GM23338 (cell line): ENCODE measurements at regions not wholly inside any gene's neighbourhood (a gene's known extent, or its start where the extent isn't known, plus 50 kb on each side); places are given as distances from the start of the nearest gene placed in this dataset.

Source experiments
- ATAC-seq: fragments of 200-7000 bp; cut with Tn5 transposase; 3 replicates; pipeline ENCODE4 v1.9.1; 2020
- DNase-seq: peaks from one replicate; pipeline ENCODE4 v3.0.0-alpha.2; 2015; ENCODE audit warnings: low spot score
- H2AFZ ChIP-seq: fragments of 200-600 bp; sonication (generic); 2 replicates; pipeline ENCODE4 v1.8.0; 2016; ENCODE audit warnings: antibody characterized with exemption, mild to moderate bottlenecking, moderate library complexity
- H3F3A ChIP-seq: fragments of 200-600 bp; sonication (generic); replicated peaks from 2 replicates; pipeline ENCODE4 v1.8.0; 2017; ENCODE audit warnings: antibody characterized with exemption, mixed run types, low read depth
- H3K27ac ChIP-seq: fragments of 200-600 bp; sonication (generic); 2 replicates; pipeline ENCODE4 v1.6.1; 2016; ENCODE audit warnings: low read depth
- H3K27me3 ChIP-seq: fragments of 200-600 bp; sonication (generic); 2 replicates; pipeline ENCODE4 v1.8.0; 2016; ENCODE audit warnings: mild to moderate bottlenecking, mixed run types, moderate library complexity; ENCODE audit not compliant: insufficient read depth
- H3K36me3 ChIP-seq: fragments of 200-600 bp; sonication (generic); 2 replicates; pipeline ENCODE4 v1.8.0; 2016; ENCODE audit warnings: mild to moderate bottlenecking; ENCODE audit not compliant: insufficient read depth
- H3K4me1 ChIP-seq: fragments of 200-600 bp; sonication (generic); 2 replicates; pipeline ENCODE4 v1.8.0; 2016; ENCODE audit warnings: mild to moderate bottlenecking, moderate library complexity; ENCODE audit not compliant: insufficient read depth
- H3K4me2 ChIP-seq: fragments of 200-600 bp; sonication (generic); 2 replicates; pipeline ENCODE4 v1.7.1; 2017; ENCODE audit warnings: mixed run types
- H3K4me3 ChIP-seq: fragments of 200-600 bp; sonication (generic); 2 replicates; pipeline ENCODE4 v1.6.1; 2016; ENCODE audit warnings: mixed run types
- H3K79me2 ChIP-seq: fragments of 200-600 bp; sonication (generic); replicated peaks from 2 replicates; pipeline ENCODE4 v1.8.0; 2017; ENCODE audit warnings: mild to moderate bottlenecking; ENCODE audit not compliant: insufficient read depth
- H3K9me2 ChIP-seq: fragments of 200-600 bp; sonication (generic); 2 replicates; pipeline ENCODE4 v1.8.0; 2017; ENCODE audit not compliant: insufficient read depth
- H4K20me1 ChIP-seq: fragments of 200-600 bp; sonication (generic); replicated peaks from 2 replicates; pipeline ENCODE4 v1.8.0; 2017; ENCODE audit warnings: mild to moderate bottlenecking; ENCODE audit not compliant: insufficient read depth
- H3K27ac Mint-ChIP-seq: 2 replicates; pipeline ENCODE4 v1.8.0; 2020; ENCODE audit warnings: inconsistent platforms, mild to moderate bottlenecking, moderate library complexity, mixed read lengths
- H3K27me3 Mint-ChIP-seq: 3 replicates; pipeline ENCODE4 v1.8.0; 2022; ENCODE audit warnings: low read depth, mild to moderate bottlenecking, moderate library complexity, mixed read lengths, inconsistent platforms; ENCODE audit not compliant: insufficient read depth, poor library complexity
- H3K36me3 Mint-ChIP-seq: 3 replicates; pipeline ENCODE4 v1.8.0; 2021; ENCODE audit warnings: low read depth, mild to moderate bottlenecking, inconsistent platforms, moderate library complexity, mixed read lengths
- H3K4me1 Mint-ChIP-seq: 3 replicates; pipeline ENCODE4 v1.8.0; 2020; ENCODE audit warnings: mild to moderate bottlenecking, inconsistent platforms, mixed read lengths
- H3K4me3 Mint-ChIP-seq: 3 replicates; pipeline ENCODE4 v1.8.0; 2021; ENCODE audit warnings: moderate library complexity, mild to moderate bottlenecking, inconsistent platforms, mixed read lengths
- H3K9me3 Mint-ChIP-seq: 3 replicates; pipeline ENCODE4 v1.8.0; 2020; ENCODE audit warnings: moderate library complexity, mild to moderate bottlenecking, inconsistent platforms, mixed read lengths
- JUNB ChIP-seq: IDR thresholded peaks from one replicate; pipeline ENCODE4 v1.6.1; 2016; ENCODE audit warnings: antibody characterized with exemption; ENCODE audit not compliant: unreplicated experiment
- POLR2AphosphoS5 ChIP-seq: IDR thresholded peaks from 2 replicates; pipeline ENCODE4 v1.6.1; 2016; ENCODE audit warnings: antibody characterized with exemption, low read depth
- ZNF114 ChIP-seq: fragments of 250-450 bp; sonication (Bioruptor Pico); IDR thresholded peaks from 2 replicates; pipeline ENCODE4 v1.5.0; 2020; ENCODE audit warnings: mild to moderate bottlenecking, moderate library complexity
- ZNF331 ChIP-seq: fragments of 250-450 bp; sonication (Bioruptor Pico); IDR thresholded peaks from 2 replicates; pipeline ENCODE4 v1.5.0; 2020; ENCODE audit warnings: low read depth, mild to moderate bottlenecking, moderate library complexity
- TF ChIP-seq, protein P1 (sequence below): IDR thresholded peaks from 2 replicates; pipeline ENCODE4 v1.6.1; 2016; ENCODE audit warnings: antibody characterized with exemption
- TF ChIP-seq, protein P2 (sequence below), 2 experiments: fragments of 200-600 bp in 1 of 2; sonication (generic) in 1 of 2; conservative IDR thresholded peaks; 2 replicates each; pipeline versions ENCODE4 v1.5.1 to v1.6.1; 2016 to 2017; ENCODE audit warnings: antibody characterized with exemption in 2 of 2, low read depth in 2 of 2, mild to moderate bottlenecking in 2 of 2, moderate library complexity in 1 of 2
- TF ChIP-seq, protein P3 (sequence below): IDR thresholded peaks from one replicate; pipeline ENCODE4 v1.6.1; 2018; ENCODE audit warnings: antibody characterized with exemption; ENCODE audit not compliant: unreplicated experiment
- TF ChIP-seq, protein P4 (sequence below): fragments of 250-450 bp; sonication (Bioruptor Pico); IDR thresholded peaks from 2 replicates; pipeline ENCODE4 v1.5.0; 2020; ENCODE audit warnings: mild to moderate bottlenecking, moderate library complexity

DNA sequence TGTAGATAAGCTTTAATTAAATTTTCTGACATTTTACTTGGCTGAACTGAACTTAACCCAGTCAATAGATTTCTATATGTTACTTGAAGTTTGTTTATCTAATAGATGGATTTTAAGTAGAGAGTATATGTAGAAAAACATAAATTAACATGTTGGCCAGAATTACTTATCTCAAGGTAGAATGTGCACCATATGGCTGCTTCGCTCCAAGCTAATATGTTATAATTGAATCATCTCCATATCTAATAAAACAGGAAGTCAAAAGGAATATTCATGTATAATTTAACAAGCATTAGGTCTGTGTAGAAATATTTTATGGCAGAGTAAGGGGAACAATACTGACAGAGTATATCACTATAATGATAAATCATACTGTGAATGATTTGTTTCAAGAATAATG, 650.7 kb upstream of the ALCAM start (continued):
- TF ChIP-seq, protein P1, sequence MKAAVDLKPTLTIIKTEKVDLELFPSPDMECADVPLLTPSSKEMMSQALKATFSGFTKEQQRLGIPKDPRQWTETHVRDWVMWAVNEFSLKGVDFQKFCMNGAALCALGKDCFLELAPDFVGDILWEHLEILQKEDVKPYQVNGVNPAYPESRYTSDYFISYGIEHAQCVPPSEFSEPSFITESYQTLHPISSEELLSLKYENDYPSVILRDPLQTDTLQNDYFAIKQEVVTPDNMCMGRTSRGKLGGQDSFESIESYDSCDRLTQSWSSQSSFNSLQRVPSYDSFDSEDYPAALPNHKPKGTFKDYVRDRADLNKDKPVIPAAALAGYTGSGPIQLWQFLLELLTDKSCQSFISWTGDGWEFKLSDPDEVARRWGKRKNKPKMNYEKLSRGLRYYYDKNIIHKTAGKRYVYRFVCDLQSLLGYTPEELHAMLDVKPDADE, result no peak
- TF ChIP-seq, protein P2, sequence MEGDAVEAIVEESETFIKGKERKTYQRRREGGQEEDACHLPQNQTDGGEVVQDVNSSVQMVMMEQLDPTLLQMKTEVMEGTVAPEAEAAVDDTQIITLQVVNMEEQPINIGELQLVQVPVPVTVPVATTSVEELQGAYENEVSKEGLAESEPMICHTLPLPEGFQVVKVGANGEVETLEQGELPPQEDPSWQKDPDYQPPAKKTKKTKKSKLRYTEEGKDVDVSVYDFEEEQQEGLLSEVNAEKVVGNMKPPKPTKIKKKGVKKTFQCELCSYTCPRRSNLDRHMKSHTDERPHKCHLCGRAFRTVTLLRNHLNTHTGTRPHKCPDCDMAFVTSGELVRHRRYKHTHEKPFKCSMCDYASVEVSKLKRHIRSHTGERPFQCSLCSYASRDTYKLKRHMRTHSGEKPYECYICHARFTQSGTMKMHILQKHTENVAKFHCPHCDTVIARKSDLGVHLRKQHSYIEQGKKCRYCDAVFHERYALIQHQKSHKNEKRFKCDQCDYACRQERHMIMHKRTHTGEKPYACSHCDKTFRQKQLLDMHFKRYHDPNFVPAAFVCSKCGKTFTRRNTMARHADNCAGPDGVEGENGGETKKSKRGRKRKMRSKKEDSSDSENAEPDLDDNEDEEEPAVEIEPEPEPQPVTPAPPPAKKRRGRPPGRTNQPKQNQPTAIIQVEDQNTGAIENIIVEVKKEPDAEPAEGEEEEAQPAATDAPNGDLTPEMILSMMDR (conservative IDR thresholded peaks at IDR 0.05; ENCODE audit: low read depth in 2 of 2), result no peak
- TF ChIP-seq ZNF331 (CRISPR knock-in tag) (no peak), ZNF114 (no peak), POLR2AphosphoS5 (no peak)
- TF ChIP-seq, protein P3, sequence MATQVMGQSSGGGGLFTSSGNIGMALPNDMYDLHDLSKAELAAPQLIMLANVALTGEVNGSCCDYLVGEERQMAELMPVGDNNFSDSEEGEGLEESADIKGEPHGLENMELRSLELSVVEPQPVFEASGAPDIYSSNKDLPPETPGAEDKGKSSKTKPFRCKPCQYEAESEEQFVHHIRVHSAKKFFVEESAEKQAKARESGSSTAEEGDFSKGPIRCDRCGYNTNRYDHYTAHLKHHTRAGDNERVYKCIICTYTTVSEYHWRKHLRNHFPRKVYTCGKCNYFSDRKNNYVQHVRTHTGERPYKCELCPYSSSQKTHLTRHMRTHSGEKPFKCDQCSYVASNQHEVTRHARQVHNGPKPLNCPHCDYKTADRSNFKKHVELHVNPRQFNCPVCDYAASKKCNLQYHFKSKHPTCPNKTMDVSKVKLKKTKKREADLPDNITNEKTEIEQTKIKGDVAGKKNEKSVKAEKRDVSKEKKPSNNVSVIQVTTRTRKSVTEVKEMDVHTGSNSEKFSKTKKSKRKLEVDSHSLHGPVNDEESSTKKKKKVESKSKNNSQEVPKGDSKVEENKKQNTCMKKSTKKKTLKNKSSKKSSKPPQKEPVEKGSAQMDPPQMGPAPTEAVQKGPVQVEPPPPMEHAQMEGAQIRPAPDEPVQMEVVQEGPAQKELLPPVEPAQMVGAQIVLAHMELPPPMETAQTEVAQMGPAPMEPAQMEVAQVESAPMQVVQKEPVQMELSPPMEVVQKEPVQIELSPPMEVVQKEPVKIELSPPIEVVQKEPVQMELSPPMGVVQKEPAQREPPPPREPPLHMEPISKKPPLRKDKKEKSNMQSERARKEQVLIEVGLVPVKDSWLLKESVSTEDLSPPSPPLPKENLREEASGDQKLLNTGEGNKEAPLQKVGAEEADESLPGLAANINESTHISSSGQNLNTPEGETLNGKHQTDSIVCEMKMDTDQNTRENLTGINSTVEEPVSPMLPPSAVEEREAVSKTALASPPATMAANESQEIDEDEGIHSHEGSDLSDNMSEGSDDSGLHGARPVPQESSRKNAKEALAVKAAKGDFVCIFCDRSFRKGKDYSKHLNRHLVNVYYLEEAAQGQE, result no peak

DNA sequence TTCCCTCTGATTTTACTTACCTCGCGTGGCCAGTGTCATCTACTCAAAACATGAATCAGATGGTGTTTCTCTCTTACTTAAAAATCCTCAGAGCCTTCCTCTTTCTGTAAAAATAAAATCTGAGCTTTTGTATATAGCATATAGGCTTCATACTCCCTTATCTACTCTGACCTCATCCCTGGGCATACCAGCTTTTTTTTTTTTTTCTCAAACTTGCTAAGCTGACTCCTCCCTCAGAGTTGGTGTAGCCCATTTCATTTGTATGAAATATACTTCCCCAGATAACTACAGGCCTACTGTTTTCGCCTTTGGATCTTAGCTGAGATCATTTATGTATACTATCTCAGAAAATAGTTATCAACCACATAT, 648.9 kb upstream of the ALCAM start:
- Mint-ChIP-seq H3K27me3 (peaks cover 2% of the 10 kb centered on the region), H3K4me3 (no peak overlapping the region), H3K9me3 (no peaks in the 10 kb centered on the region), H3K36me3 (no peaks in the 10 kb centered on the region), H3K4me1 (no peaks in the 10 kb centered on the region), H3K27ac (no peak overlapping the region; the same call in 1 of the 2 replicates)
- Histone ChIP-seq H3K4me3 (no peak overlapping the region), H3K36me3 (peaks cover 4% of the 10 kb centered on the region; the same call in 1 of the 2 replicates), H3K9me2 (no peaks in the 10 kb centered on the region), H3K79me2 (no peaks in the 10 kb centered on the region), H2AFZ (no peak overlapping the region), H3K27me3 (no peaks in the 10 kb centered on the region), H3K27ac (no peak overlapping the region), H3F3A (no peaks in the 10 kb centered on the region), H3K4me1 (no peaks in the 10 kb centered on the region), H3K4me2 (no peak overlapping the region), H4K20me1 (no peaks in the 10 kb centered on the region)
- DNase-seq, result no peak
- ATAC-seq, result no peak
- no peak for TF ChIP-seq JUNB
- TF ChIP-seq, protein P2 (conservative IDR thresholded peaks at IDR 0.05; ENCODE audit: low read depth in 2 of 2), result no peak
- no peak for TF ChIP-seq ZNF331 (CRISPR knock-in tag)
- TF ChIP-seq, protein P4, sequence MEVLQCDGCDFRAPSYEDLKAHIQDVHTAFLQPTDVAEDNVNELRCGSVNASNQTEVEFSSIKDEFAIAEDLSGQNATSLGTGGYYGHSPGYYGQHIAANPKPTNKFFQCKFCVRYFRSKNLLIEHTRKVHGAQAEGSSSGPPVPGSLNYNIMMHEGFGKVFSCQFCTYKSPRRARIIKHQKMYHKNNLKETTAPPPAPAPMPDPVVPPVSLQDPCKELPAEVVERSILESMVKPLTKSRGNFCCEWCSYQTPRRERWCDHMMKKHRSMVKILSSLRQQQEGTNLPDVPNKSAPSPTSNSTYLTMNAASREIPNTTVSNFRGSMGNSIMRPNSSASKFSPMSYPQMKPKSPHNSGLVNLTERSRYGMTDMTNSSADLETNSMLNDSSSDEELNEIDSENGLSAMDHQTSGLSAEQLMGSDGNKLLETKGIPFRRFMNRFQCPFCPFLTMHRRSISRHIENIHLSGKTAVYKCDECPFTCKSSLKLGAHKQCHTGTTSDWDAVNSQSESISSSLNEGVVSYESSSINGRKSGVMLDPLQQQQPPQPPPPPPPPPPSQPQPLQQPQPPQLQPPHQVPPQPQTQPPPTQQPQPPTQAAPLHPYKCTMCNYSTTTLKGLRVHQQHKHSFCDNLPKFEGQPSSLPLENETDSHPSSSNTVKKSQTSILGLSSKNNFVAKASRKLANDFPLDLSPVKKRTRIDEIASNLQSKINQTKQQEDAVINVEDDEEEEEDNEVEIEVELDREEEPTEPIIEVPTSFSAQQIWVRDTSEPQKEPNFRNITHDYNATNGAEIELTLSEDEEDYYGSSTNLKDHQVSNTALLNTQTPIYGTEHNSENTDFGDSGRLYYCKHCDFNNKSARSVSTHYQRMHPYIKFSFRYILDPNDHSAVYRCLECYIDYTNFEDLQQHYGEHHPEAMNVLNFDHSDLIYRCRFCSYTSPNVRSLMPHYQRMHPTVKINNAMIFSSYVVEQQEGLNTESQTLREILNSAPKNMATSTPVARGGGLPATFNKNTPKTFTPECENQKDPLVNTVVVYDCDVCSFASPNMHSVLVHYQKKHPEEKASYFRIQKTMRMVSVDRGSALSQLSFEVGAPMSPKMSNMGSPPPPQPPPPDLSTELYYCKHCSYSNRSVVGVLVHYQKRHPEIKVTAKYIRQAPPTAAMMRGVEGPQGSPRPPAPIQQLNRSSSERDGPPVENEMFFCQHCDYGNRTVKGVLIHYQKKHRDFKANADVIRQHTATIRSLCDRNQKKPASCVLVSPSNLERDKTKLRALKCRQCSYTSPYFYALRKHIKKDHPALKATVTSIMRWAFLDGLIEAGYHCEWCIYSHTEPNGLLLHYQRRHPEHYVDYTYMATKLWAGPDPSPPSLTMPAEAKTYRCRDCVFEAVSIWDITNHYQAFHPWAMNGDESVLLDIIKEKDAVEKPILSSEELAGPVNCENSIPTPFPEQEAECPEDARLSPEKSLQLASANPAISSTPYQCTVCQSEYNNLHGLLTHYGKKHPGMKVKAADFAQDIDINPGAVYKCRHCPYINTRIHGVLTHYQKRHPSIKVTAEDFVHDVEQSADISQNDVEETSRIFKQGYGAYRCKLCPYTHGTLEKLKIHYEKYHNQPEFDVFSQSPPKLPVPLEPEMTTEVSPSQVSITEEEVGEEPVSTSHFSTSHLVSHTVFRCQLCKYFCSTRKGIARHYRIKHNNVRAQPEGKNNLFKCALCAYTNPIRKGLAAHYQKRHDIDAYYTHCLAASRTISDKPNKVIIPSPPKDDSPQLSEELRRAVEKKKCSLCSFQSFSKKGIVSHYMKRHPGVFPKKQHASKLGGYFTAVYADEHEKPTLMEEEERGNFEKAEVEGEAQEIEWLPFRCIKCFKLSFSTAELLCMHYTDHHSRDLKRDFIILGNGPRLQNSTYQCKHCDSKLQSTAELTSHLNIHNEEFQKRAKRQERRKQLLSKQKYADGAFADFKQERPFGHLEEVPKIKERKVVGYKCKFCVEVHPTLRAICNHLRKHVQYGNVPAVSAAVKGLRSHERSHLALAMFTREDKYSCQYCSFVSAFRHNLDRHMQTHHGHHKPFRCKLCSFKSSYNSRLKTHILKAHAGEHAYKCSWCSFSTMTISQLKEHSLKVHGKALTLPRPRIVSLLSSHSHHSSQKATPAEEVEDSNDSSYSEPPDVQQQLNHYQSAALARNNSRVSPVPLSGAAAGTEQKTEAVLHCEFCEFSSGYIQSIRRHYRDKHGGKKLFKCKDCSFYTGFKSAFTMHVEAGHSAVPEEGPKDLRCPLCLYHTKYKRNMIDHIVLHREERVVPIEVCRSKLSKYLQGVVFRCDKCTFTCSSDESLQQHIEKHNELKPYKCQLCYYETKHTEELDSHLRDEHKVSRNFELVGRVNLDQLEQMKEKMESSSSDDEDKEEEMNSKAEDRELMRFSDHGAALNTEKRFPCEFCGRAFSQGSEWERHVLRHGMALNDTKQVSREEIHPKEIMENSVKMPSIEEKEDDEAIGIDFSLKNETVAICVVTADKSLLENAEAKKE (CRISPR knock-in tag), result no peak
- TF ChIP-seq, protein P1, result no peak
- no peak for TF ChIP-seq POLR2AphosphoS5
